GM13976 (cell line): ENCODE measurements at regions not wholly inside any gene's neighbourhood (a gene's known extent, or its start where the extent isn't known, plus 50 kb on each side); places are given as distances from the start of the nearest gene placed in this dataset.

Source experiments
- DNase-seq: peaks from one replicate; pipeline ENCODE4 v3.0.0; 2012; ENCODE audit warnings: low spot score
- in situ Hi-C: fragments of 300-500 bp; cut with MboI; formaldehyde crosslinking; loops from one replicate; pipeline ENCODE4 v1.12.0; 2022; ENCODE audit warnings: low sequenced_read_pairs, mixed read lengths, inconsistent platforms; ENCODE audit not compliant: unreplicated experiment
- TF ChIP-seq, protein P1 (sequence below): IDR thresholded peaks from 2 replicates; pipeline ENCODE4 v1.5.1; 2012; ENCODE audit warnings: borderline replicate concordance, mild to moderate bottlenecking; ENCODE audit not compliant: insufficient read depth; ENCODE audit errors: extremely low read depth, missing control alignments, control extremely low read depth

GRCh38 chr7:46968003-46968402, 613.9 kb downstream of the TNS3 start:
- TF ChIP-seq, protein P1, sequence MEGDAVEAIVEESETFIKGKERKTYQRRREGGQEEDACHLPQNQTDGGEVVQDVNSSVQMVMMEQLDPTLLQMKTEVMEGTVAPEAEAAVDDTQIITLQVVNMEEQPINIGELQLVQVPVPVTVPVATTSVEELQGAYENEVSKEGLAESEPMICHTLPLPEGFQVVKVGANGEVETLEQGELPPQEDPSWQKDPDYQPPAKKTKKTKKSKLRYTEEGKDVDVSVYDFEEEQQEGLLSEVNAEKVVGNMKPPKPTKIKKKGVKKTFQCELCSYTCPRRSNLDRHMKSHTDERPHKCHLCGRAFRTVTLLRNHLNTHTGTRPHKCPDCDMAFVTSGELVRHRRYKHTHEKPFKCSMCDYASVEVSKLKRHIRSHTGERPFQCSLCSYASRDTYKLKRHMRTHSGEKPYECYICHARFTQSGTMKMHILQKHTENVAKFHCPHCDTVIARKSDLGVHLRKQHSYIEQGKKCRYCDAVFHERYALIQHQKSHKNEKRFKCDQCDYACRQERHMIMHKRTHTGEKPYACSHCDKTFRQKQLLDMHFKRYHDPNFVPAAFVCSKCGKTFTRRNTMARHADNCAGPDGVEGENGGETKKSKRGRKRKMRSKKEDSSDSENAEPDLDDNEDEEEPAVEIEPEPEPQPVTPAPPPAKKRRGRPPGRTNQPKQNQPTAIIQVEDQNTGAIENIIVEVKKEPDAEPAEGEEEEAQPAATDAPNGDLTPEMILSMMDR = no peak
- in situ Hi-C loops = no loop called here
- DNase-seq = no peak

DNA sequence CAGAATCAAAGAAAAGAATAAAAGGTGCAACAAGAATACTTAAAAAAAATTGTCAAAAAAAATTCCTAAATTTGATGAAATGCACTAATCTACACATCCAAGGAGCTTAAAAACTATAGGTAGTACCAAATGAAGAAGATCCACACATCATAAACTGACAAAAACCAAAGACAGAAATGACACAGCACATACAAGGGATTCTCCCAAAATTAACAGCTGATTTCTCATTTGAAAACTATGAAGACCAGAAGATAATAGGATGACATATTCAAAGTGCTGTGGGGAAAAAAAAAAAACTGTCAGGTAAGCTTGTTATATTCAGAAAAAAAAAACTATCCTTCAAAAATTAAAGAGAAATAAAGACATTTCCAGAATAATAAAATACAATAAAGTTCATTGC, 618.2 kb downstream of the TNS3 start:
- TF ChIP-seq, protein P1 = no peak
- in situ Hi-C loops = no loop called here
- no peak for DNase-seq

DNA sequence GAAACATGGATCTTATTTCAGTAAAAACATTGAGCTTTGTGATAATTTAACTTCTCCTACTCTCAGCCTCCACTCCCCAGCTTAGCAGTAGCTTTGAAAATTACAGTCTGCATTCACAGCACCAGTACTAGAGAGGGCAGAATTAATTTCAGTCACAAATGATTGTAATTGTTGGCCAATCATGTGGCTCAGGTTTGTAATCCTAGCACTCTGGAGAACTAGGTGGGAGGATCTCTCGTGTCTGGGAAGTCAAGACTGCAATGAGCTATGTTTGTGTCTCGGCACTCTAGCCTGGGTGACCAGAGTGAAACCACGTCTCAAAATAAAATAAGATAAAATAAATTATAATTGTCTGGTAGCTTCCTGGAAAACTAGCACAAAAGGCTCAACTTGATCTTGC, 620.9 kb downstream of the TNS3 start:
- in situ Hi-C loops = no loop called here
- TF ChIP-seq, protein P1 = no peak
- no peak for DNase-seq

GRCh38 chr7:46957195-46957594, 624.7 kb downstream of the TNS3 start:
- TF ChIP-seq, protein P1 = no peak
- no peak for DNase-seq
- in situ Hi-C loops = no loop called here

DNA sequence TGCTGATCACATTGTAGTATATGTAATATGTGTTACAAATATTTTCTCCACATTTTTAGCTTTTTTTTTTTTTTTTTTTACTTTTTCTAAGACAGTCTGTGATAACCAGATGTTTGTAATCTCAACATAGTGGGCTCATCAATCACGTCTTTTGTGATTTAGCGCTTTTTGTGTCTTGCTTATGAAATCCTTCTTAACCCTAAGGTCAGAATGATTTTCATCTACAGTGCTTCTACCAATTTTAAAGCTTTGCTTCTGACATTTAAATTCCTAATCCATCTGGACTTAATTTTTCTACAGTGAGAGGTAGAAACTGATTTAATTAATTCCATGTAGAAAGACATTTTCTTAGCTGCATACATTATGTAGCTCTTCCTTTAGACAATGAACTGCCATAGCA, 626.4 kb downstream of the TNS3 start:
- in situ Hi-C loops = no loop called here
- TF ChIP-seq, protein P1 = no peak
- DNase-seq = no peak

GRCh38 chr7:46954181-46954580, 627.7 kb downstream of the TNS3 start:
- DNase-seq = no peak
- TF ChIP-seq, protein P1 = no peak
- in situ Hi-C loops = no loop called here

DNA sequence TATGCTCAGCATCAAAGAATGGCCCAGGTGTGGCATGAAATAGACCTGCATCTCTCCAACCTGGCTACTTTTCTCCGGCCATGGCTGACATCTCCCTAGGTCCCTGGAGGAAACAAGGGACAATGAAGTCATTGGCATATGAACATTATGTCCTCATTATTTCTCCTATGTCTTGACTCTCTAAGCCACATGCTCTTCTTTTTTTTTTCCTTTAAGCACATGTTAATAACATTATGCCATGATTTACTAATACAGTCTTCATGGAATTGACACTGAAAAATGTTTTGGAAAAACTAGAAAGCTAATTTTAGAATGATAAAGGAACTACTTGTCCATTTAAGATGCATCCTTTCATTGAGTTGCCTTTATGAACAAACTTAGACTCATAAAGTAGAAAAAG, 628.9 kb downstream of the TNS3 start:
- in situ Hi-C loops = no loop called here
- TF ChIP-seq, protein P1 = no peak
- no peak for DNase-seq
